Mucosa of rectum (tissue), 2 donors: ENCODE measurements at regions not wholly inside any gene's neighbourhood (a gene's known extent, or its start where the extent isn't known, plus 50 kb on each side); places are given as distances from the start of the nearest gene placed in this dataset.

Experiments used
- H3K27ac ChIP-seq, 2 donors: one replicate each; pipeline ENCODE4 v1.7.0; 2013; ENCODE audit warnings: inconsistent platforms in 2 of 2, low read depth in 2 of 2, low read length in 2 of 2
- H3K27me3 ChIP-seq, 2 donors: one replicate each; pipeline ENCODE4 v1.7.0; 2013; ENCODE audit warnings: low read length in 2 of 2; ENCODE audit not compliant: control insufficient read depth in 2 of 2, insufficient read depth in 2 of 2
- H3K36me3 ChIP-seq, 2 donors: one replicate each; pipeline ENCODE4 v1.7.0; 2013; ENCODE audit warnings: low read length in 2 of 2; ENCODE audit not compliant: control insufficient read depth in 2 of 2, insufficient read depth in 2 of 2
- H3K4me1 ChIP-seq, 2 donors: one replicate each; pipeline ENCODE4 v1.7.0; 2013; ENCODE audit warnings: low read length in 2 of 2, mild to moderate bottlenecking in 1 of 2; ENCODE audit not compliant: control insufficient read depth in 2 of 2, insufficient read depth in 2 of 2
- H3K4me3 ChIP-seq, 2 donors: one replicate each; pipeline ENCODE4 v1.7.0; 2013; ENCODE audit warnings: low read length in 2 of 2
- H3K9ac ChIP-seq, 2 donors: one replicate each; pipeline ENCODE4 v1.7.0; 2013; ENCODE audit warnings: low read length in 2 of 2, low read depth in 1 of 2, mild to moderate bottlenecking in 1 of 2
- H3K9me3 ChIP-seq, 2 donors: one replicate each; pipeline ENCODE4 v1.7.0; 2013; ENCODE audit warnings: low read length in 2 of 2; ENCODE audit not compliant: control insufficient read depth in 2 of 2
- donor health status: healthy.
- donor health status: Normal muscosa, but diverticular disease.

GRCh38 chr6:1231941-1232340, 80.0 kb upstream of the FOXQ1 start:
- H3K4me1 ChIP-seq: no peaks in the 10 kb centered on the region
- peaks cover 3 to 9% of the 10 kb centered on the region in 2 donors for H3K27me3 ChIP-seq
- H3K4me3 ChIP-seq: no peak overlapping the region
- H3K36me3 ChIP-seq: no peaks in the 10 kb centered on the region
- H3K9me3 ChIP-seq: no peaks in the 10 kb centered on the region
- no peak overlapping the region for H3K27ac ChIP-seq
- no peak overlapping the region for H3K9ac ChIP-seq

GRCh38 chr6:1230689-1231605, 81.0 kb upstream of the FOXQ1 start:
- Histone ChIP-seq H3K4me1 (no peaks in the 10 kb centered on the region), H3K27me3 (peaks cover 3 to 6% of the 10 kb centered on the region in 2 donors)

GRCh38 chr6:1230281-1230680, 81.6 kb upstream of the FOXQ1 start:
- no peaks in the 10 kb centered on the region for H3K9me3 ChIP-seq

More at GRCh38 chr6:1230689-1231605, 81.0 kb upstream of the FOXQ1 start:
- no peaks in the 10 kb centered on the region for H3K36me3 ChIP-seq
- H3K27ac ChIP-seq: no peak overlapping the region
- no peak overlapping the region for H3K4me3 ChIP-seq
- H3K9me3 ChIP-seq: no peaks in the 10 kb centered on the region
- H3K9ac ChIP-seq: no peak overlapping the region

GRCh38 chr6:1229808-1230207, 82.1 kb upstream of the FOXQ1 start:
- H3K9me3 ChIP-seq: no peaks in the 10 kb centered on the region
- no peak overlapping the region for H3K27ac ChIP-seq
- peaks cover 3 to 5% of the 10 kb centered on the region in 2 donors for H3K27me3 ChIP-seq
- H3K4me3 ChIP-seq: no peak overlapping the region
- H3K4me1 ChIP-seq: no peaks in the 10 kb centered on the region
- H3K36me3 ChIP-seq: no peaks in the 10 kb centered on the region
- H3K9ac ChIP-seq: no peak overlapping the region

More at GRCh38 chr6:1230281-1230680, 81.6 kb upstream of the FOXQ1 start:
- Histone ChIP-seq H3K4me3 (no peak overlapping the region), H3K36me3 (no peaks in the 10 kb centered on the region), H3K27ac (no peak overlapping the region), H3K4me1 (no peaks in the 10 kb centered on the region), H3K9ac (no peak overlapping the region), H3K27me3 (peaks cover 3 to 5% of the 10 kb centered on the region in 2 donors)

- H3K27ac ChIP-seq: no peak overlapping the region
- no peaks in the 10 kb centered on the region for H3K36me3 ChIP-seq
- H3K27me3 ChIP-seq: peaks cover 3 to 5% of the 10 kb centered on the region in 2 donors
- no peak overlapping the region for H3K9ac ChIP-seq
- no peaks in the 10 kb centered on the region for H3K4me1 ChIP-seq
- no peaks in the 10 kb centered on the region for H3K9me3 ChIP-seq
- H3K4me3 ChIP-seq: no peak overlapping the region
These were observed 82.6 kb upstream of the FOXQ1 start for GRCh38 chr6:1229301-1229700.

GRCh38 chr6:1228754-1229191, 83.1 kb upstream of the FOXQ1 start:
- Histone ChIP-seq H3K9me3 (no peaks in the 10 kb centered on the region), H3K36me3 (no peaks in the 10 kb centered on the region), H3K9ac (no peak overlapping the region), H3K4me1 (no peaks in the 10 kb centered on the region), H3K27me3 (peaks cover 3 to 5% of the 10 kb centered on the region in 2 donors), H3K4me3 (no peak overlapping the region), H3K27ac (no peak overlapping the region)

- Histone ChIP-seq H3K4me1 (no peaks in the 10 kb centered on the region), H3K27me3 (peaks cover 3 to 5% of the 10 kb centered on the region in 2 donors), H3K27ac (no peak overlapping the region), H3K36me3 (no peaks in the 10 kb centered on the region), H3K4me3 (no peak overlapping the region), H3K9me3 (no peaks in the 10 kb centered on the region), H3K9ac (no peak overlapping the region)
These were observed 83.8 kb upstream of the FOXQ1 start for GRCh38 chr6:1227935-1228753.

GRCh38 chr6:1227600-1227934, 84.3 kb upstream of the FOXQ1 start:
- Histone ChIP-seq H3K36me3 (no peaks in the 10 kb centered on the region), H3K9ac (no peak overlapping the region), H3K4me1 (no peaks in the 10 kb centered on the region), H3K9me3 (no peaks in the 10 kb centered on the region), H3K27ac (no peak overlapping the region), H3K27me3 (peaks cover 3% of the 10 kb centered on the region in 2 donors), H3K4me3 (no peak overlapping the region)

GRCh38 chr6:1226277-1227099, 85.4 kb upstream of the FOXQ1 start:
- H3K9ac ChIP-seq: no peak overlapping the region
- peaks cover 0 to 2% of the 10 kb centered on the region in 2 donors for H3K27me3 ChIP-seq

More at GRCh38 chr6:1226277-1227099, 85.4 kb upstream of the FOXQ1 start:
- H3K9me3 ChIP-seq: no peaks in the 10 kb centered on the region
- no peak overlapping the region for H3K27ac ChIP-seq
- no peak overlapping the region for H3K4me3 ChIP-seq
- H3K4me1 ChIP-seq: no peaks in the 10 kb centered on the region
- H3K36me3 ChIP-seq: no peaks in the 10 kb centered on the region
